ENCODE measurements at regions not wholly inside any gene's neighbourhood (a gene's known extent, or its start where the extent isn't known, plus 50 kb on each side); places are given as distances from the start of the nearest gene placed in this dataset.

DNA sequence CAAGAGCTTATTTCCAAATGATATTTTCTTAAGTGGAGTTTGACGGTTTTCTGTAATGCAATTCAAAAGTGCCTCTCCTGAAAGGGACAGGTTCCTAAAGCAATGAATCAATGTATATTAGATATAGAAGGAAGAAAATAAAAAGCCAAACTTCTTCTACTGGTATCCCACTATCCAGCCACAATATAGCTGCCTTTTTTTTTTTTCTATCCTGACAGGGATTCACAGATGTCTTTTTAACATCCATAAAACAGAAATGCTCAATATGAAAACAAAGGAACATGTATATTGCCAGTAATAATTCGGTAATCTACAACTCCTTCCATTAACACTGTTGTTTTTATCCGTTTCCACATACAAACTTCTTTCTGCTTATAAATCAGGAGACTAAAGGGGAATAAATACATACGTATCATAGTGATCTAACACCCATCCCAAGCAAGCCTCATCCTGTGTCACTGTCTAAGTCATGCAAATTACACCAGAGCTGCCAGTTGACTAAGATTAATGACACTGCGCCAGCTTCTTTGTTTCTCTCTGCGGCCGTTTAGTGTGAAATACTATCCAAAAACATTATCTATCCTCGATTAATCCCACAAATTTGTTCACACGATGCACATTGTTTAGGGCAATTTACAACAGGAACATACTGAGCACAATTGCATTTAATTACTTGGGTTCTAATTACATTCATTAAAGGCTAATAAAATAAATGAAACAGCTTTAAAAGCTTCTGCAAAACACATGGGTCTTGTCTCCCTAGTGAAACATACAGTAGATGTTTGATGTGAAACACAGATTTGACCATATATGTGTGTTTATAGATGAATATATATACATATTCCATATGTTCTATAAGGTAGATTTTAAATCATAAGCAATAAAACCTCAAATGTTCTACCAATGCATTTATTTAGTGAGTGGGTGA lies 51.9 kb upstream of the CDIN1 start:
- TF ChIP-seq, protein P1, sequence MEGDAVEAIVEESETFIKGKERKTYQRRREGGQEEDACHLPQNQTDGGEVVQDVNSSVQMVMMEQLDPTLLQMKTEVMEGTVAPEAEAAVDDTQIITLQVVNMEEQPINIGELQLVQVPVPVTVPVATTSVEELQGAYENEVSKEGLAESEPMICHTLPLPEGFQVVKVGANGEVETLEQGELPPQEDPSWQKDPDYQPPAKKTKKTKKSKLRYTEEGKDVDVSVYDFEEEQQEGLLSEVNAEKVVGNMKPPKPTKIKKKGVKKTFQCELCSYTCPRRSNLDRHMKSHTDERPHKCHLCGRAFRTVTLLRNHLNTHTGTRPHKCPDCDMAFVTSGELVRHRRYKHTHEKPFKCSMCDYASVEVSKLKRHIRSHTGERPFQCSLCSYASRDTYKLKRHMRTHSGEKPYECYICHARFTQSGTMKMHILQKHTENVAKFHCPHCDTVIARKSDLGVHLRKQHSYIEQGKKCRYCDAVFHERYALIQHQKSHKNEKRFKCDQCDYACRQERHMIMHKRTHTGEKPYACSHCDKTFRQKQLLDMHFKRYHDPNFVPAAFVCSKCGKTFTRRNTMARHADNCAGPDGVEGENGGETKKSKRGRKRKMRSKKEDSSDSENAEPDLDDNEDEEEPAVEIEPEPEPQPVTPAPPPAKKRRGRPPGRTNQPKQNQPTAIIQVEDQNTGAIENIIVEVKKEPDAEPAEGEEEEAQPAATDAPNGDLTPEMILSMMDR (IDR thresholded peaks at IDR 0.05): no peak
- Mint-ChIP-seq H3K27me3 (ENCODE audit: low read depth, poor library complexity) (no peaks in the 10 kb centered on the region), H3K27ac (no peak overlapping the region), H3K9me3 (no peaks in the 10 kb centered on the region), H3K36me3 (ENCODE audit: low read depth) (no peaks in the 10 kb centered on the region), H3K4me1 (peaks cover 42% of the 10 kb centered on the region), H3K4me3 (peak overlapping the region; percentile 58)
- DNase-seq: peak; percentile 33

GRCh38 chr15:36529296-36530011 lies 50.0 kb upstream of the CDIN1 start:
- H3K27me3 Mint-ChIP-seq (ENCODE audit: low read depth, poor library complexity): no peaks in the 10 kb centered on the region
- no peak overlapping the region for H3K27ac Mint-ChIP-seq
- H3K4me1 Mint-ChIP-seq: peaks cover 52% of the 10 kb centered on the region
- H3K4me3 Mint-ChIP-seq: no peak overlapping the region
- H3K9me3 Mint-ChIP-seq: no peaks in the 10 kb centered on the region
- TF ChIP-seq, protein P1 (IDR thresholded peaks at IDR 0.05): no peak
- DNase-seq: no peak
- no peaks in the 10 kb centered on the region for H3K36me3 Mint-ChIP-seq (ENCODE audit: low read depth)
